ES-I3 (cell line): ENCODE measurements at regions not wholly inside any gene's neighbourhood (a gene's known extent, or its start where the extent isn't known, plus 50 kb on each side); places are given as distances from the start of the nearest gene placed in this dataset.

Experiments
- H3K36me3 ChIP-seq: 2 replicates; pipeline ENCODE4 v1.6.1; 2013; ENCODE audit warnings: mild to moderate bottlenecking, low read length, control low read depth, moderate library complexity; ENCODE audit not compliant: insufficient read depth
- H3K4me1 ChIP-seq: 2 replicates; pipeline ENCODE4 v1.6.1; 2013; ENCODE audit warnings: mild to moderate bottlenecking, control low read depth, low read length; ENCODE audit not compliant: insufficient read depth
- H3K9ac ChIP-seq: 2 replicates; pipeline ENCODE4 v1.6.1; 2013; ENCODE audit warnings: low read depth, mild to moderate bottlenecking, low read length, moderate library complexity
- H3K9me3 ChIP-seq: 2 replicates; pipeline ENCODE4 v1.6.1; 2013; ENCODE audit warnings: mild to moderate bottlenecking, low read length, moderate library complexity; ENCODE audit not compliant: control insufficient read depth, insufficient read depth

- Histone ChIP-seq H3K9ac (no peak overlapping the region), H3K4me1 (no peaks in the 10 kb centered on the region), H3K9me3 (no peaks in the 10 kb centered on the region), H3K36me3 (no peaks in the 10 kb centered on the region)
These were observed 196.7 kb downstream of the SH3BP4 start for GRCh38 chr2:235148201-235149170.

GRCh38 chr2:235149240-235149659, 197.4 kb downstream of the SH3BP4 start:
- Histone ChIP-seq H3K9ac (no peak overlapping the region), H3K4me1 (no peaks in the 10 kb centered on the region)

DNA sequence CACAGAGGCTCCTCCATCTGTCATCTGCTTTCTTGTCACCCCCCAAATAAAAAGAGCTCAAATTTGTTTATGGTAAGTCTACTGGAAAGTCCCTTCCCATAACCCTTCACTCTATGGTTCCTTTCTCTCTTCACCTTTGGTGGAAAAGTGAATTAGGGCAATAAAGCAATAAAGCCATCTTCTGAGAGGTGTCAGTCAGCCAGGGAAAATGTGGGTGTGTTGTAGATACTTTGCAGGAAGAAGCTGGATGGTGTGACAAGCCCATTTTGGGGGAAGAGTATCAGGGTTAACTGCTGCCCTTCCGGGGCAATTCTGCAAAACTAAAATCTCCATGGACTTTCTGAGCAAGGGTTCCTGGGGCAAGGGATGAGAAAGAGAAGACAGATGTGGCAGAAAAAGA, 197.9 kb downstream of the SH3BP4 start:
- H3K4me1 ChIP-seq, result no peaks in the 10 kb centered on the region
- no peak overlapping the region for H3K9ac ChIP-seq
- H3K9me3 ChIP-seq, result no peaks in the 10 kb centered on the region
- H3K36me3 ChIP-seq, result no peaks in the 10 kb centered on the region

More at GRCh38 chr2:235149240-235149659, 197.4 kb downstream of the SH3BP4 start:
- H3K9me3 ChIP-seq, result no peaks in the 10 kb centered on the region
- no peaks in the 10 kb centered on the region for H3K36me3 ChIP-seq

DNA sequence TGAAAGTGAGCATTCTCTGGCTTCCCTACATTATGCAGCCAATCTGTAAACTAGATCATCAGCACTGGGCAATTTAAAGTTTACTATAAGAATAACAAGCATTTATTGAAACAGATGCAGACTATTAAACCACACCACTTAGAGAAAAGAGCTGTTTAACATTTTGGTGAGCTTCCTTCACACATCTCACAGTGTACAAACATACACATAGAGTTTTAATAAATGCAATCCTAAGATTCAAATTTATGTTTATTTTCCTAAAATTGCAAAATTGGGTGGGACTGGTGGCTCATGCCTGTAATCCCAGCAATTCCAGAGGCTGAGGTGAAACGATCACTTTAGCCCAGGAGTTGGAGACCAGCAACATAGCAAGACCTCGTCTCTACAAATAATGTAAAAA, 199.3 kb downstream of the SH3BP4 start:
- Histone ChIP-seq H3K4me1 (no peaks in the 10 kb centered on the region), H3K9me3 (no peaks in the 10 kb centered on the region), H3K9ac (no peak overlapping the region), H3K36me3 (no peaks in the 10 kb centered on the region)

DNA sequence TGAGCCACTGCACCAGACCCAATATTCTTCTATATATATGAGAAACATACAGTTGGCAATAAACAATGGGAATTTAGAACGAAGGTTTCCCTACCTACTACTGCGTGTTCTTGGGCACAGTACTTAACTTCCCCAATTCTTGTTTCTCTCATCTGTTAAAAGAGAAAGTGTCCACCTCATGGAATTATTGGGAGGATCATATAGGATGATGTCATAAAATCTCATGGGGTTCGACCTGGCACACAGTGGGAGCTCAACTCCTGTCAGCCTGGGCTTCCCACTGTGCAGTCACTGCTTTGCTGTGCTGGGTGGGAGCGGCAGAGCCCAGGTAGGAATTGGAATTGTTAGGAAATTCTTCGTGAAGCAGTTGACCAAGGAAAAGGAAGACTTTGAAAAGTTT, 203.3 kb downstream of the SH3BP4 start:
- Histone ChIP-seq H3K9ac (no peak overlapping the region), H3K9me3 (no peaks in the 10 kb centered on the region), H3K4me1 (no peaks in the 10 kb centered on the region), H3K36me3 (no peaks in the 10 kb centered on the region)

DNA sequence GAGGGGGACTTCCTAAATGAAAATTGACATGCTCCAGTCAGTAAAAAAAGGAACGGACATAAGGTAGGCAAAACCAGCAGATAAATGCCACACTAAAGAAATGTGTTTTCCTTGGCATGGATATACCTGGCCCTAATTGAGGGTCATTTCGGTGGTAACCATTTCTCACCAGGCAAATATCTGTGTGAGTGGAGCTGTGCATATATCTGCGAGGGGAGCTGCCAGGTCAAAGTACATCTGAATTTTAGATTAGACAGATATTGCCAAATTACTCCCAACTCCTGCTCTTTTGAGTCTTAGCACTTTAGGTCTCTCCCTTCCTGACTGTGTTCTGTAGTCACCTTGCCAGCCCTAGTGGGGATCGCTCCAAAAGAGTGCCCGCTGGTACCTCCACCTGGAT, 204.2 kb downstream of the SH3BP4 start:
- H3K4me1 ChIP-seq, result no peaks in the 10 kb centered on the region
- no peak overlapping the region for H3K9ac ChIP-seq
- no peaks in the 10 kb centered on the region for H3K36me3 ChIP-seq
- no peaks in the 10 kb centered on the region for H3K9me3 ChIP-seq

DNA sequence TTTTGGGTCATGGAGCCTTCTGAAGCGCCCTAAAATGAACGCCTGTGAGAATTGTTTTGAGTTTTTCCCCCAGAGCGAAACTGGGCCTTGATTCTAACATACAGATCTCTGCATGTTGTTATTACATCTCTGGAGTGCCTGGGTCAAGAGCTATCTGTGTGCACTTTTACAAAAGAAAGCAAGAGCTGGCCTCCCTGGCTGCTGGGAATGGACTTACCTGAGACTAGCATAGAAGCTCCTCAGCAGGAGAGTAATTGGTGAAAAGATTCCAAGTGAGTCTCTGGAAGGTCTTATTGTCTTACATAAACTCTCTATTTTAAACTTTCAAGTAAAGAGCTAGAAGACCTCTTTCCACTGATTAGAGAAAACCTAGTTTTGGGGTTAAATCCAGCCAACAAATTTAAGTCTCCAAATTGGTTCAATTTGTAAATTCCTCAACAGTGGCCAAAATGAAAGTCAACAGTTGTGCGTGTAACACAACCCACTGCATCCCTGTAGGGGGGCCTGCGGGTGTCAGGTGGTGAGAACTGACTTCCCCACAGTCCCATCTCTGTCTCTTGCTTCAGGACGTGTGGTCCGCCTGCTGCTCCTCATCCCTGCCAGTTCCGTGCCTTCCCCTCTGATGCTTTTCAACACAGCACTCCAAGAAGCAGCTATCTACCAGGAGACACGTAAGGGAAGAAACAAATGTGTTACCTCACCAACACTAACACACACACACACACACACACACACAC, 206.1 kb downstream of the SH3BP4 start:
- Histone ChIP-seq H3K9ac (no peak overlapping the region), H3K9me3 (no peaks in the 10 kb centered on the region), H3K4me1 (no peaks in the 10 kb centered on the region), H3K36me3 (no peaks in the 10 kb centered on the region)

DNA sequence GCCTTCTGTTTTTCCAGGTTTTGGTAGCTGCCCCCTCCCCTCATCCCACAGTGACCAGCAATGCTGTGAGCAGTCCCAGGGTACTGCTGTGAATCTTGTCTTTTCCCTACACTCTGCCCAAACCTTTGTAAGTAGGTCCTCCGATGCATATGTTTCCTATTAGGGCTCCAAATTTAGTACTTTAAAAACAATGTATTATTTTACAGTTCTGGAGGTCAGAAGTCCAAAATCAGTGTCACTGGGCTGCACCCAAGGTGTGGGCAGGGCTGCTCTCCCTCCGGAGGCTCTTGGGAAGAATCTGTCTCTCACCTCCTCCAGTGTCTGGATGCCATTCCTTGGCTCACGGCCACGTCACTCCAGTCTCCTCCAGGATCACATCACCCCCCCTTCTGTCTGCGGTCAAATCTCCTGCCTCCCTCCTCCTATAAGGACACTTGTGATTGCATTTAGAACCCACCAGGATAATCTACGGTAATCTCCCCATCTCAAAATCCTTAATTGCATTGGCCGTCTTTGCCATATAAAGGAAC, 208.5 kb downstream of the SH3BP4 start:
- no peak overlapping the region for H3K9ac ChIP-seq
- no peaks in the 10 kb centered on the region for H3K9me3 ChIP-seq
- no peaks in the 10 kb centered on the region for H3K4me1 ChIP-seq
- no peaks in the 10 kb centered on the region for H3K36me3 ChIP-seq

GRCh38 chr2:235161565-235161964, 209.7 kb downstream of the SH3BP4 start:
- H3K9me3 ChIP-seq, result no peaks in the 10 kb centered on the region
- H3K9ac ChIP-seq, result no peak overlapping the region
- H3K36me3 ChIP-seq, result no peaks in the 10 kb centered on the region
- H3K4me1 ChIP-seq, result no peaks in the 10 kb centered on the region

- no peak overlapping the region for H3K9ac ChIP-seq
- no peaks in the 10 kb centered on the region for H3K4me1 ChIP-seq
- no peaks in the 10 kb centered on the region for H3K9me3 ChIP-seq
- no peaks in the 10 kb centered on the region for H3K36me3 ChIP-seq
These were observed 210.4 kb downstream of the SH3BP4 start for GRCh38 chr2:235162082-235162836.

DNA sequence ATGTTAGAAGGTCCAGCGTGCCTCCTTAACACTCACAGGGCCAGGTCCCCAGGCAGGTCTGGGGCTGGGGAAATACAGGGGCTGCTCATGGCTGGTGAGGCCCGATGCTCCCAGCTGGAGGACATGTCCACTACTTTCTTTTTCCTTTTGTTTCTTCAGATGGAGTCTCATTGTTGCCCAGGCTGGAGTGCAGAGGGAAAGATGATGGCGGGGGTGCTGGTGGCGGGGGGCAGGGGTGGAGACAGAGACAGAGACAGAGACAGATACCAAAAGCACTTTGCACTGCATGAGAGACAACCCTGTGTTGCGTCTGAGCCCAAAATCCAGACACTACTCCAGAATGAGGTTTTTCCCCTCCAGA, 211.0 kb downstream of the SH3BP4 start:
- no peaks in the 10 kb centered on the region for H3K4me1 ChIP-seq
- no peaks in the 10 kb centered on the region for H3K36me3 ChIP-seq
- no peaks in the 10 kb centered on the region for H3K9me3 ChIP-seq
- H3K9ac ChIP-seq, result no peak overlapping the region

DNA sequence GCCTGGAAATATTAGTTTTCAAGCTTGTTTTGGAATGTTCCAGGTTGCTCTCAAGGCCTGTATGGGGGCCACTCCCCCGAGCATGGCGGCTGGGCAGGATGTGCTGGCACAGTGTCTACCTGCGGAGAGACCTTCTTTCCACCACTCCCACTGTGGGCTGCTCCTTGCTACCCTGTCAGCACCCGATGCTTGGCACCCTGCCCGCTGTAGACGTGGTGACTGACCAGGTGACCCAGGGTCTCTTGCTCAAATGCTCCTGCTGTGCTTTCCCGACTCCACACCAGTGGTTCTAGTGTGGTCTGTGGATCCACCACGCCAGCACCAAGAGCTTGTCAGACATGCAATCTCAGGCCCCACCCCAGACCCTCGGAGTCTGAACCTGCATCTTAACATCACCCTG, 213.3 kb downstream of the SH3BP4 start:
- Histone ChIP-seq H3K9me3 (no peaks in the 10 kb centered on the region), H3K4me1 (no peaks in the 10 kb centered on the region)

GRCh38 chr2:235165631-235166030, 213.8 kb downstream of the SH3BP4 start:
- Histone ChIP-seq H3K9me3 (no peaks in the 10 kb centered on the region), H3K9ac (no peak overlapping the region), H3K4me1 (peaks cover 4% of the 10 kb centered on the region), H3K36me3 (no peaks in the 10 kb centered on the region)

More for the DNA sequence above, 213.3 kb downstream of the SH3BP4 start:
- no peak overlapping the region for H3K9ac ChIP-seq
- H3K36me3 ChIP-seq, result no peaks in the 10 kb centered on the region
